HEK293 (cell line): ENCODE measurements at regions not wholly inside any gene's neighbourhood (a gene's known extent, or its start where the extent isn't known, plus 50 kb on each side); places are given as distances from the start of the nearest gene placed in this dataset.

Experiments used
- CTCF ChIA-PET: fragments of 350-600 bp; formaldehyde crosslinking; extraction: SDS; loops from one replicate; lab custom pipeline; 2021; ENCODE audit warnings: antibody characterized with exemption; lab: Yijun Ruan, JAX
- POLR2A ChIA-PET: fragments of 300-600 bp; formaldehyde crosslinking; extraction: SDS; loops from one replicate; lab custom pipeline; 2020; ENCODE audit warnings: antibody characterized with exemption, inconsistent platforms; lab: Yijun Ruan, JAX
- H3K27ac ChIP-seq: fragments of 200-500 bp; sonication (Bioruptor generic); 2 replicates; pipeline ENCODE4 v1.5.1; 2014; ENCODE audit warnings: low read depth, low read length, control low read depth, inconsistent platforms; ENCODE audit errors: extremely low read depth
- H3K36me3 ChIP-seq, 2 experiments: fragments of 200-500 bp in 1 of 2; sonication (Bioruptor generic) in 1 of 2; 1 replicate in 1 of 2; 2 replicates in 1 of 2; pipeline ENCODE4 v1.5.1; 2014 to 2017; ENCODE audit warnings: inconsistent platforms in 2 of 2, low read length in 2 of 2; ENCODE audit not compliant: control insufficient read depth in 2 of 2, insufficient read depth in 1 of 2
- H3K4me1 ChIP-seq: fragments of 200-500 bp; sonication (Bioruptor generic); 2 replicates; pipeline ENCODE4 v1.5.1; 2014; ENCODE audit warnings: mild to moderate bottlenecking, low read length, inconsistent platforms; ENCODE audit not compliant: control insufficient read depth, insufficient read depth
- H3K4me3 ChIP-seq: 2 replicates; pipeline ENCODE4 v1.5.1; 2011; ENCODE audit warnings: low read depth, mild to moderate bottlenecking, control low read depth, low read length, moderate library complexity
- H3K9me3 ChIP-seq: fragments of 200-500 bp; sonication (Bioruptor generic); 2 replicates; pipeline ENCODE4 v1.5.1; 2014; ENCODE audit warnings: low read depth, low read length, inconsistent platforms; ENCODE audit not compliant: control insufficient read depth, insufficient read depth
- EGR2 ChIP-seq: fragments of 450-650 bp; formaldehyde crosslinking; IDR thresholded peaks from 2 replicates; pipeline ENCODE4 v1.5.1; 2016; ENCODE audit warnings: low read depth, missing biosample characterization, missing genetic modification characterization
- KLF16 ChIP-seq: fragments of 450-650 bp; formaldehyde crosslinking; IDR thresholded peaks from 2 replicates; pipeline ENCODE4 v1.5.1; 2017; ENCODE audit warnings: missing biosample characterization, missing genetic modification characterization
- KLF8 ChIP-seq: fragments of 450-650 bp; formaldehyde crosslinking; IDR thresholded peaks from 2 replicates; pipeline ENCODE4 v1.5.1; 2016; ENCODE audit warnings: missing biosample characterization, missing genetic modification characterization
- OSR2 ChIP-seq: fragments of 450-650 bp; formaldehyde crosslinking; IDR thresholded peaks from 2 replicates; pipeline ENCODE4 v1.5.1; 2016; ENCODE audit warnings: missing biosample characterization, missing genetic modification characterization
- YY1 ChIP-seq: fragments of 450-650 bp; formaldehyde crosslinking; IDR thresholded peaks from 2 replicates; pipeline ENCODE4 v1.5.1; 2018; ENCODE audit warnings: missing biosample characterization, missing genetic modification characterization
- ZFP3 ChIP-seq: fragments of 450-650 bp; formaldehyde crosslinking; IDR thresholded peaks from 2 replicates; pipeline ENCODE4 v1.5.1; 2016; ENCODE audit warnings: low read depth, missing biosample characterization, missing genetic modification characterization
- ZFP41 ChIP-seq: fragments of 450-650 bp; formaldehyde crosslinking; IDR thresholded peaks from 2 replicates; pipeline ENCODE4 v1.5.1; 2016; ENCODE audit warnings: missing biosample characterization, missing genetic modification characterization, borderline replicate concordance
- ZNF175 ChIP-seq: fragments of 450-650 bp; formaldehyde crosslinking; IDR thresholded peaks from 2 replicates; pipeline ENCODE4 v1.5.1; 2016; ENCODE audit warnings: missing biosample characterization, missing genetic modification characterization
- ZNF19 ChIP-seq: fragments of 450-650 bp; formaldehyde crosslinking; IDR thresholded peaks from 2 replicates; pipeline ENCODE4; 2016; ENCODE audit warnings: missing biosample characterization, missing genetic modification characterization, low read depth
- ZNF223 ChIP-seq: fragments of 450-650 bp; formaldehyde crosslinking; IDR thresholded peaks from 2 replicates; pipeline ENCODE4 v1.5.1; 2016; ENCODE audit warnings: missing biosample characterization, missing genetic modification characterization
- ZNF37A ChIP-seq: fragments of 450-650 bp; IDR thresholded peaks from 2 replicates; pipeline ENCODE4 v1.5.1; 2018; ENCODE audit warnings: missing biosample characterization, missing genetic modification characterization
- ZNF398 ChIP-seq: fragments of 450-650 bp; formaldehyde crosslinking; IDR thresholded peaks from 2 replicates; pipeline ENCODE4 v1.5.1; 2017; ENCODE audit warnings: missing biosample characterization, missing genetic modification characterization
- ZNF473 ChIP-seq: fragments of 450-650 bp; formaldehyde crosslinking; IDR thresholded peaks from 2 replicates; pipeline ENCODE4 v1.5.1; 2017; ENCODE audit warnings: missing biosample characterization, missing genetic modification characterization
- ZNF510 ChIP-seq: fragments of 450-650 bp; formaldehyde crosslinking; IDR thresholded peaks from 2 replicates; pipeline ENCODE4 v1.5.1; 2018; ENCODE audit warnings: mild to moderate bottlenecking, missing genetic modification characterization, missing biosample characterization; ENCODE audit not compliant: insufficient replicate concordance
- ZNF530 ChIP-seq: fragments of 450-650 bp; formaldehyde crosslinking; IDR thresholded peaks from 2 replicates; pipeline ENCODE4 v1.5.1; 2016; ENCODE audit warnings: low read depth, missing biosample characterization, missing genetic modification characterization
- ZNF548 ChIP-seq: fragments of 450-650 bp; formaldehyde crosslinking; IDR thresholded peaks from 2 replicates; pipeline ENCODE4 v1.5.1; 2016; ENCODE audit warnings: missing biosample characterization, missing genetic modification characterization
- ZNF558 ChIP-seq: fragments of 450-650 bp; formaldehyde crosslinking; IDR thresholded peaks from 2 replicates; pipeline ENCODE4 v1.5.1; 2016; ENCODE audit warnings: missing biosample characterization, missing genetic modification characterization
- ZNF571 ChIP-seq: fragments of 450-650 bp; formaldehyde crosslinking; IDR thresholded peaks from 2 replicates; pipeline ENCODE4 v1.5.0; 2017; ENCODE audit warnings: missing biosample characterization, missing genetic modification characterization
- ZNF747 ChIP-seq: fragments of 450-650 bp; formaldehyde crosslinking; IDR thresholded peaks from 2 replicates; pipeline ENCODE4 v1.5.1; 2016; ENCODE audit warnings: missing biosample characterization, missing genetic modification characterization
- ZNF843 ChIP-seq: fragments of 450-650 bp; formaldehyde crosslinking; IDR thresholded peaks from 2 replicates; pipeline ENCODE4 v1.5.1; 2016; ENCODE audit warnings: missing biosample characterization, missing genetic modification characterization
- ZSCAN16 ChIP-seq: fragments of 450-650 bp; formaldehyde crosslinking; IDR thresholded peaks from 2 replicates; pipeline ENCODE4 v1.5.1; 2016; ENCODE audit warnings: missing biosample characterization, missing genetic modification characterization
- TF ChIP-seq, protein P1 (sequence below): fragments of 450-650 bp; formaldehyde crosslinking; IDR thresholded peaks from 2 replicates; pipeline ENCODE4 v1.5.1; 2016; ENCODE audit warnings: missing biosample characterization, missing genetic modification characterization
- TF ChIP-seq, protein P2 (sequence below): sonication (generic); formaldehyde crosslinking; IDR thresholded peaks from 2 replicates; pipeline ENCODE4 v1.8.1; 2022; ENCODE audit warnings: mild to moderate bottlenecking, moderate library complexity, missing genetic modification reagents
- TF ChIP-seq, protein P3 (sequence below): fragments of 450-650 bp; formaldehyde crosslinking; IDR thresholded peaks from 2 replicates; pipeline ENCODE4 v1.5.1; 2017; ENCODE audit warnings: missing biosample characterization, missing genetic modification characterization

- H3K4me1 ChIP-seq, result no peaks in the 10 kb centered on the region
- ChIA-PET CTCF (interaction anchor here (0.6 to 1.4 kb wide), 8 partner anchors 18 to 299 kb away, joined by 3 to 7 read pairs (median 3); no protein-coding TSS in a partner anchor), POLR2A (no interaction called here)
- no peak for TF ChIP-seq ZNF19 (tag by site-specific recombination)
- TF ChIP-seq KLF16 (tag by site-specific recombination), result no peak
- TF ChIP-seq EGR2 (tag by site-specific recombination), result no peak
- TF ChIP-seq ZNF175 (tag by site-specific recombination), result no peak
- H3K27ac ChIP-seq, result no peak overlapping the region
- H3K4me3 ChIP-seq, result no peak overlapping the region
- no peaks in the 10 kb centered on the region for H3K9me3 ChIP-seq
- H3K36me3 ChIP-seq, result no peaks in the 10 kb centered on the region
Measured at GRCh38 chr5:155260798-155261197, 247.2 kb downstream of the KIF4B start.

GRCh38 chr5:155263381-155263780, 249.8 kb downstream of the KIF4B start:
- H3K36me3 ChIP-seq, result no peaks in the 10 kb centered on the region
- CTCF ChIA-PET, result no interaction called here
- POLR2A ChIA-PET, result no interaction called here
- H3K9me3 ChIP-seq, result no peaks in the 10 kb centered on the region
- no peak overlapping the region for H3K27ac ChIP-seq
- TF ChIP-seq ZNF843 (tag by site-specific recombination) (no peak), ZFP3 (no peak), ZNF398 (tag by site-specific recombination) (no peak), ZNF37A (tag by site-specific recombination) (no peak), ZSCAN16 (tag by site-specific recombination) (no peak), KLF8 (no peak), OSR2 (no peak), ZNF747 (tag by site-specific recombination) (no peak), YY1 (tag by site-specific recombination) (no peak), ZFP41 (tag by site-specific recombination) (no peak), ZNF223 (tag by site-specific recombination) (no peak), ZNF571 (tag by site-specific recombination) (no peak), ZNF558 (tag by site-specific recombination) (no peak), ZNF473 (tag by site-specific recombination) (no peak), ZNF548 (no peak), ZNF510 (tag by site-specific recombination) (no peak), ZNF530 (tag by site-specific recombination) (no peak)
- TF ChIP-seq, protein P1, sequence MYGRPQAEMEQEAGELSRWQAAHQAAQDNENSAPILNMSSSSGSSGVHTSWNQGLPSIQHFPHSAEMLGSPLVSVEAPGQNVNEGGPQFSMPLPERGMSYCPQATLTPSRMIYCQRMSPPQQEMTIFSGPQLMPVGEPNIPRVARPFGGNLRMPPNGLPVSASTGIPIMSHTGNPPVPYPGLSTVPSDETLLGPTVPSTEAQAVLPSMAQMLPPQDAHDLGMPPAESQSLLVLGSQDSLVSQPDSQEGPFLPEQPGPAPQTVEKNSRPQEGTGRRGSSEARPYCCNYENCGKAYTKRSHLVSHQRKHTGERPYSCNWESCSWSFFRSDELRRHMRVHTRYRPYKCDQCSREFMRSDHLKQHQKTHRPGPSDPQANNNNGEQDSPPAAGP (tag by site-specific recombination), result no peak
- TF ChIP-seq, protein P2, sequence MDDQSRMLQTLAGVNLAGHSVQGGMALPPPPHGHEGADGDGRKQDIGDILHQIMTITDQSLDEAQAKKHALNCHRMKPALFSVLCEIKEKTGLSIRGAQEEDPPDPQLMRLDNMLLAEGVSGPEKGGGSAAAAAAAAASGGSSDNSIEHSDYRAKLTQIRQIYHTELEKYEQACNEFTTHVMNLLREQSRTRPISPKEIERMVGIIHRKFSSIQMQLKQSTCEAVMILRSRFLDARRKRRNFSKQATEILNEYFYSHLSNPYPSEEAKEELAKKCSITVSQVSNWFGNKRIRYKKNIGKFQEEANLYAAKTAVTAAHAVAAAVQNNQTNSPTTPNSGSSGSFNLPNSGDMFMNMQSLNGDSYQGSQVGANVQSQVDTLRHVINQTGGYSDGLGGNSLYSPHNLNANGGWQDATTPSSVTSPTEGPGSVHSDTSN (CRISPR knock-in tag), result no peak
- TF ChIP-seq, protein P3, sequence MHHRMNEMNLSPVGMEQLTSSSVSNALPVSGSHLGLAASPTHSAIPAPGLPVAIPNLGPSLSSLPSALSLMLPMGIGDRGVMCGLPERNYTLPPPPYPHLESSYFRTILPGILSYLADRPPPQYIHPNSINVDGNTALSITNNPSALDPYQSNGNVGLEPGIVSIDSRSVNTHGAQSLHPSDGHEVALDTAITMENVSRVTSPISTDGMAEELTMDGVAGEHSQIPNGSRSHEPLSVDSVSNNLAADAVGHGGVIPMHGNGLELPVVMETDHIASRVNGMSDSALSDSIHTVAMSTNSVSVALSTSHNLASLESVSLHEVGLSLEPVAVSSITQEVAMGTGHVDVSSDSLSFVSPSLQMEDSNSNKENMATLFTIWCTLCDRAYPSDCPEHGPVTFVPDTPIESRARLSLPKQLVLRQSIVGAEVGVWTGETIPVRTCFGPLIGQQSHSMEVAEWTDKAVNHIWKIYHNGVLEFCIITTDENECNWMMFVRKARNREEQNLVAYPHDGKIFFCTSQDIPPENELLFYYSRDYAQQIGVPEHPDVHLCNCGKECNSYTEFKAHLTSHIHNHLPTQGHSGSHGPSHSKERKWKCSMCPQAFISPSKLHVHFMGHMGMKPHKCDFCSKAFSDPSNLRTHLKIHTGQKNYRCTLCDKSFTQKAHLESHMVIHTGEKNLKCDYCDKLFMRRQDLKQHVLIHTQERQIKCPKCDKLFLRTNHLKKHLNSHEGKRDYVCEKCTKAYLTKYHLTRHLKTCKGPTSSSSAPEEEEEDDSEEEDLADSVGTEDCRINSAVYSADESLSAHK (tag by site-specific recombination), result no peak
- TF ChIP-seq, all 188 proteins: peak for 0
- no peak overlapping the region for H3K4me3 ChIP-seq
- H3K4me1 ChIP-seq, result no peaks in the 10 kb centered on the region
